Osteoblast (primary cell): ENCODE measurements at regions not wholly inside any gene's neighbourhood (a gene's known extent, or its start where the extent isn't known, plus 50 kb on each side); places are given as distances from the start of the nearest gene placed in this dataset.

Experiments used
- DNase-seq: peaks from one replicate; pipeline ENCODE4 v3.0.0; 2011; ENCODE audit warnings: low spot score, mixed read lengths; ENCODE audit not compliant: insufficient read length; ENCODE audit errors: missing footprints
- H2AFZ ChIP-seq: 2 replicates; pipeline ENCODE4 v1.6.0; 2011; ENCODE audit warnings: mild to moderate bottlenecking, low read length
- H3K27ac ChIP-seq: 2 replicates; pipeline ENCODE4 v1.5.1; 2011; ENCODE audit warnings: mild to moderate bottlenecking, low read depth, low read length, moderate library complexity
- H3K27me3 ChIP-seq: 2 replicates; pipeline ENCODE4 v1.6.0; 2012; ENCODE audit warnings: mild to moderate bottlenecking, control low read depth, inconsistent platforms, low read length, moderate library complexity; ENCODE audit not compliant: insufficient read depth
- H3K36me3 ChIP-seq: 2 replicates; pipeline ENCODE4 v1.5.1; 2011; ENCODE audit warnings: mild to moderate bottlenecking, low read length, control low read depth, moderate library complexity; ENCODE audit not compliant: insufficient read depth
- H3K4me1 ChIP-seq: 2 replicates; pipeline ENCODE4 v1.5.1; 2011; ENCODE audit warnings: mild to moderate bottlenecking, low read length, control low read depth, moderate library complexity; ENCODE audit not compliant: insufficient read depth
- H3K4me2 ChIP-seq: 2 replicates; pipeline ENCODE4 v1.6.0; 2011; ENCODE audit warnings: mild to moderate bottlenecking, low read length; ENCODE audit not compliant: insufficient read depth
- H3K4me3 ChIP-seq: fragments of 200-600 bp; sonication (generic); 3 replicates; pipeline ENCODE4 v1.5.1; 2012; ENCODE audit warnings: mild to moderate bottlenecking, low read length, inconsistent platforms; ENCODE audit not compliant: insufficient read depth
- H3K79me2 ChIP-seq: 2 replicates; pipeline ENCODE4 v1.6.0; 2012; ENCODE audit warnings: mild to moderate bottlenecking, low read length, control low read depth, inconsistent platforms; ENCODE audit not compliant: insufficient read depth
- H3K9me3 ChIP-seq: 2 replicates; pipeline ENCODE4 v1.5.1; 2011; ENCODE audit warnings: low read depth, low read length, control low read depth
- H4K20me1 ChIP-seq: 2 replicates; pipeline ENCODE4 v1.6.0; 2012; ENCODE audit warnings: mild to moderate bottlenecking, low read length, control low read depth; ENCODE audit not compliant: insufficient read depth
- CTCF ChIP-seq: IDR thresholded peaks from 2 replicates; pipeline ENCODE4 v1.5.1; 2011; ENCODE audit warnings: mild to moderate bottlenecking, low read depth, low read length, moderate library complexity; ENCODE audit errors: extremely low read depth

GRCh38 chr10:57008189-57008588, 647.1 kb upstream of the ZWINT start:
- no peak overlapping the region for H2AFZ ChIP-seq
- H3K27ac ChIP-seq, result no peak overlapping the region
- no peak for TF ChIP-seq CTCF
- H3K4me2 ChIP-seq, result no peak overlapping the region
- no peaks in the 10 kb centered on the region for H4K20me1 ChIP-seq
- no peaks in the 10 kb centered on the region for H3K4me1 ChIP-seq
- H3K36me3 ChIP-seq, result no peaks in the 10 kb centered on the region
- H3K27me3 ChIP-seq, result no peaks in the 10 kb centered on the region
- no peak for DNase-seq
- H3K4me3 ChIP-seq, result no peak overlapping the region
- no peaks in the 10 kb centered on the region for H3K79me2 ChIP-seq
- peaks cover 2% of the 10 kb centered on the region for H3K9me3 ChIP-seq

- Histone ChIP-seq H4K20me1 (no peaks in the 10 kb centered on the region), H3K79me2 (no peaks in the 10 kb centered on the region), H3K27ac (no peak overlapping the region), H3K4me2 (no peak overlapping the region), H3K4me3 (no peak overlapping the region), H3K9me3 (peaks cover 2% of the 10 kb centered on the region), H3K4me1 (no peaks in the 10 kb centered on the region), H3K27me3 (no peaks in the 10 kb centered on the region), H2AFZ (no peak overlapping the region), H3K36me3 (no peaks in the 10 kb centered on the region)
- no peak for DNase-seq
- no peak for TF ChIP-seq CTCF
Measured at GRCh38 chr10:56991591-56992069, 630.6 kb upstream of the ZWINT start.

GRCh38 chr10:56975513-56975912, 614.5 kb upstream of the ZWINT start:
- Histone ChIP-seq H3K4me3 (no peak overlapping the region), H4K20me1 (no peaks in the 10 kb centered on the region), H2AFZ (no peak overlapping the region), H3K9me3 (peaks cover 2% of the 10 kb centered on the region), H3K4me2 (no peak overlapping the region), H3K36me3 (no peaks in the 10 kb centered on the region), H3K79me2 (no peaks in the 10 kb centered on the region), H3K27me3 (no peaks in the 10 kb centered on the region), H3K27ac (no peak overlapping the region), H3K4me1 (no peaks in the 10 kb centered on the region)
- DNase-seq, result no peak
- TF ChIP-seq CTCF, result no peak

- Histone ChIP-seq H4K20me1 (no peaks in the 10 kb centered on the region), H3K9me3 (peaks cover 2% of the 10 kb centered on the region), H3K36me3 (no peaks in the 10 kb centered on the region), H3K27me3 (no peaks in the 10 kb centered on the region), H3K27ac (no peak overlapping the region), H3K79me2 (no peaks in the 10 kb centered on the region), H3K4me2 (no peak overlapping the region), H3K4me1 (no peaks in the 10 kb centered on the region), H2AFZ (no peak overlapping the region), H3K4me3 (no peak overlapping the region)
- no peak for DNase-seq
- TF ChIP-seq CTCF, result no peak
Measured at GRCh38 chr10:56973766-56974165, 612.7 kb upstream of the ZWINT start.
